ENCODE measurements at regions not wholly inside any gene's neighbourhood (a gene's known extent, or its start where the extent isn't known, plus 50 kb on each side); places are given as distances from the start of the nearest gene placed in this dataset.

DNA sequence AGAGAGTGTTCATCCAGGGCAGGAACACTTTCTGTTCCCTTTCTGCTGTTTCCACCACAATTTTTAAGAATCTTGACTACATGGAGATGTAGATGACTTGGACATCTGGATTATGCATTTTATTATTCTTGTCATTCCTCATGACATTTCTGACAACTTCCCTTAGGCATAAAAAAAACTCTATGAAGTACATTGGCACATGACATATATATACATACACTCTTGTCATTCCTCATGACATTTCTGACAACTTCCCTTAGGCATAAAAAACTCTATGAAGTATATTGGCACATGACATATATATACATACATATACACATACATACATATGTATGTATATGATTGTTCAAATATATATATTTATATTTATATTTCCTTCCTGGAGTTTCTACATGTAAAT, 531.5 kb downstream of the COL12A1 start:
- no peak for TF ChIP-seq POLR2A (IDR thresholded peaks at IDR 0.05)
- TF ChIP-seq, protein P1, sequence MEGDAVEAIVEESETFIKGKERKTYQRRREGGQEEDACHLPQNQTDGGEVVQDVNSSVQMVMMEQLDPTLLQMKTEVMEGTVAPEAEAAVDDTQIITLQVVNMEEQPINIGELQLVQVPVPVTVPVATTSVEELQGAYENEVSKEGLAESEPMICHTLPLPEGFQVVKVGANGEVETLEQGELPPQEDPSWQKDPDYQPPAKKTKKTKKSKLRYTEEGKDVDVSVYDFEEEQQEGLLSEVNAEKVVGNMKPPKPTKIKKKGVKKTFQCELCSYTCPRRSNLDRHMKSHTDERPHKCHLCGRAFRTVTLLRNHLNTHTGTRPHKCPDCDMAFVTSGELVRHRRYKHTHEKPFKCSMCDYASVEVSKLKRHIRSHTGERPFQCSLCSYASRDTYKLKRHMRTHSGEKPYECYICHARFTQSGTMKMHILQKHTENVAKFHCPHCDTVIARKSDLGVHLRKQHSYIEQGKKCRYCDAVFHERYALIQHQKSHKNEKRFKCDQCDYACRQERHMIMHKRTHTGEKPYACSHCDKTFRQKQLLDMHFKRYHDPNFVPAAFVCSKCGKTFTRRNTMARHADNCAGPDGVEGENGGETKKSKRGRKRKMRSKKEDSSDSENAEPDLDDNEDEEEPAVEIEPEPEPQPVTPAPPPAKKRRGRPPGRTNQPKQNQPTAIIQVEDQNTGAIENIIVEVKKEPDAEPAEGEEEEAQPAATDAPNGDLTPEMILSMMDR (IDR thresholded peaks at IDR 0.05): no peak
- no peak for TF ChIP-seq POLR2AphosphoS5 (IDR thresholded peaks at IDR 0.05)

Measured in breast epithelium (tissue), 3 donors.